Lung (tissue), 11 donors: ENCODE measurements at regions not wholly inside any gene's neighbourhood (a gene's known extent, or its start where the extent isn't known, plus 50 kb on each side); places are given as distances from the start of the nearest gene placed in this dataset.

Experiments
- ATAC-seq: fragments of 200-7000 bp; cut with Tn5 transposase; one replicate; pipeline ENCODE4 v1.9.1; 2020; ENCODE audit warnings: moderate number of reproducible peaks; ENCODE audit not compliant: insufficient read depth, low FRiP score
- DNase-seq, 3 donors: peaks; one replicate each; pipeline ENCODE4 v3.0.0-alpha.2; 2013 to 2017
- H3K27ac ChIP-seq, 2 donors: one replicate each; pipeline ENCODE4 v1.5.1; 2013; ENCODE audit warnings: mild to moderate bottlenecking in 2 of 2, moderate library complexity in 2 of 2, control low read depth in 1 of 2, inconsistent platforms in 1 of 2, low read depth in 1 of 2, low read length in 1 of 2
- H3K27me3 ChIP-seq, 3 donors: one replicate each; pipeline ENCODE4 v1.5.1; 2013; ENCODE audit warnings: low read length in 2 of 3; ENCODE audit not compliant: control insufficient read depth in 3 of 3, insufficient read depth in 3 of 3
- H3K36me3 ChIP-seq, 4 donors: one replicate each; pipeline ENCODE4 v1.5.1; 2013; ENCODE audit warnings: low read length in 4 of 4, mild to moderate bottlenecking in 1 of 4, moderate library complexity in 1 of 4; ENCODE audit not compliant: control insufficient read depth in 4 of 4, insufficient read depth in 4 of 4
- H3K4me1 ChIP-seq, 5 donors: one replicate each; pipeline ENCODE4 v1.5.1; 2013; ENCODE audit warnings: low read length in 5 of 5, mild to moderate bottlenecking in 2 of 5, moderate library complexity in 1 of 5; ENCODE audit not compliant: control insufficient read depth in 5 of 5, insufficient read depth in 5 of 5
- H3K4me3 ChIP-seq: one replicate; pipeline ENCODE4 v1.5.1; 2013; ENCODE audit warnings: mild to moderate bottlenecking, control low read depth, moderate library complexity
- H3K9ac ChIP-seq, 2 donors: one replicate each; pipeline ENCODE4 v1.5.1; 2013; ENCODE audit warnings: low read length in 2 of 2, control low read depth in 1 of 2; ENCODE audit not compliant: insufficient read depth in 1 of 2
- H3K9me3 ChIP-seq, 4 donors: one replicate each; pipeline ENCODE4 v1.5.1; 2013; ENCODE audit warnings: low read length in 3 of 4, mild to moderate bottlenecking in 1 of 4, moderate library complexity in 1 of 4; ENCODE audit not compliant: control insufficient read depth in 4 of 4, insufficient read depth in 3 of 4
- whole genome bisulfite sequencing, 2 donors: extraction: QIAGEN DNeasy Blood & Tissue Kit; methylation state at CpG; one replicate each; pipeline ENCODE4 v1.1.7; 2013; 5-methylcytosine and 5-hydroxymethylcytosine counted together
- TF ChIP-seq, protein P1 (sequence below): IDR thresholded peaks from 2 replicates; pipeline ENCODE4 v1.5.1; 2012; ENCODE audit warnings: mild to moderate bottlenecking; ENCODE audit errors: control extremely low read depth, extremely low read depth
- donor health status: control.
- donor health status: control.
- donor health status: Bipolar disorder and iron deficiency.
- donor health status: healthy.
- donor health status: DM: yes; HTN: yes; CAD: no.

DNA sequence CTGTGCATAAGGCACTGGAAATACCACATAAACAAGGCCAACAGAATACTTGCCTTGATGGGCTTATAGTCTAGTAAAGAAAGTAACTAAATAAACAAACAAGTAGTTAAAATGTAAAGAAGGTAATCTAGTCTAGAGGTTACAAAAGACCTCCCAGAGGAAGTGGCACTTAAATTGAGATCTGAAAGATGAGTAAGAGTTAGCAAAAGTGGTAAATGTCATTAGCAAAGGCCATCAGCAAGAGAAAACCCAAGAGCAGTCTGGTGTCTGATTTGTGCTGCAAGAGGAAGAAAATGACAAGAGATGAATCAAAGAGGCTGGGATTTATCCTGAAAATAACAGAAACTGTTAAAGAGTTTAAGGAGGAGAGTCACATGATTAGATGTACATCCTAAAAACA is 96.6 kb upstream of the SMLR1 start:
- peaks cover 0 to 1% (median 0%) of the 10 kb centered on the region in 4 donors for H3K9me3 ChIP-seq
- no peaks in the 10 kb centered on the region for H3K36me3 ChIP-seq
- no peaks in the 10 kb centered on the region for H3K27me3 ChIP-seq
- DNase-seq (no peak), ATAC-seq (no peak)
- no peak overlapping the region for H3K27ac ChIP-seq
- TF ChIP-seq, protein P1, sequence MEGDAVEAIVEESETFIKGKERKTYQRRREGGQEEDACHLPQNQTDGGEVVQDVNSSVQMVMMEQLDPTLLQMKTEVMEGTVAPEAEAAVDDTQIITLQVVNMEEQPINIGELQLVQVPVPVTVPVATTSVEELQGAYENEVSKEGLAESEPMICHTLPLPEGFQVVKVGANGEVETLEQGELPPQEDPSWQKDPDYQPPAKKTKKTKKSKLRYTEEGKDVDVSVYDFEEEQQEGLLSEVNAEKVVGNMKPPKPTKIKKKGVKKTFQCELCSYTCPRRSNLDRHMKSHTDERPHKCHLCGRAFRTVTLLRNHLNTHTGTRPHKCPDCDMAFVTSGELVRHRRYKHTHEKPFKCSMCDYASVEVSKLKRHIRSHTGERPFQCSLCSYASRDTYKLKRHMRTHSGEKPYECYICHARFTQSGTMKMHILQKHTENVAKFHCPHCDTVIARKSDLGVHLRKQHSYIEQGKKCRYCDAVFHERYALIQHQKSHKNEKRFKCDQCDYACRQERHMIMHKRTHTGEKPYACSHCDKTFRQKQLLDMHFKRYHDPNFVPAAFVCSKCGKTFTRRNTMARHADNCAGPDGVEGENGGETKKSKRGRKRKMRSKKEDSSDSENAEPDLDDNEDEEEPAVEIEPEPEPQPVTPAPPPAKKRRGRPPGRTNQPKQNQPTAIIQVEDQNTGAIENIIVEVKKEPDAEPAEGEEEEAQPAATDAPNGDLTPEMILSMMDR: no peak
- no peak overlapping the region for H3K4me3 ChIP-seq
- H3K4me1 ChIP-seq: no peaks in the 10 kb centered on the region
- no peak overlapping the region for H3K9ac ChIP-seq

- H3K27me3 ChIP-seq: no peaks in the 10 kb centered on the region
- no peaks in the 10 kb centered on the region for H3K9me3 ChIP-seq
- no peaks in the 10 kb centered on the region for H3K36me3 ChIP-seq
- ATAC-seq: no peak
- H3K27ac ChIP-seq: no peak overlapping the region
- TF ChIP-seq, protein P1: no peak
- H3K4me3 ChIP-seq: no peak overlapping the region
- no peak overlapping the region for H3K9ac ChIP-seq
- no peaks in the 10 kb centered on the region for H3K4me1 ChIP-seq
- WGBS, 2 donors: 84% methylated on average over 3 of the region's 3 CpGs
- no peak for DNase-seq
Measured at GRCh38 chr6:130734161-130734560, 93.0 kb upstream of the SMLR1 start.

DNA sequence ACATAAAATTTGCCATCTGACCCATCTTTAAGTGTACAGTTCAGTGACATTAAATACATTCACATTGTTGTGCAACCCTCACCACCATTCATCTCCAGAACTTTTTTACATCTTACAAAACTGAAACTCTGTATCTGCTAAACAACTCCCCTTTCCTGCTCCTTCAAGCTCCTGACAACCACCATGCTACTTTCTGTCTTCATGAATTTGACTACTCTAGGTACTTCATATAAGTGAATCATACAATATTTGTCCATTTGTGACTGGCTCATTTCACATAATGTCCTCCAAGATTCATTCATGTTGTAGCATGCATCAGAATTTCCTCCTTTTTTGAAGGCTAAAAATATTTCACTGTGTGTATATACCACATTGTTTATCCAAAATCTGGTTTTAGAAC is 86.9 kb upstream of the SMLR1 start:
- H3K9ac ChIP-seq: no peak overlapping the region
- TF ChIP-seq, protein P1: no peak
- H3K36me3 ChIP-seq: no peaks in the 10 kb centered on the region
- H3K27me3 ChIP-seq: peaks cover 0 to 3% (median 0%) of the 10 kb centered on the region in 3 donors
- no peak overlapping the region for H3K4me3 ChIP-seq
- H3K27ac ChIP-seq: no peak overlapping the region
- H3K9me3 ChIP-seq: no peaks in the 10 kb centered on the region
- DNase-seq (no peak), ATAC-seq (no peak)
- H3K4me1 ChIP-seq: no peaks in the 10 kb centered on the region

- 84% methylated on average over 7 of the region's 7 CpGs for WGBS, 2 donors
- no peak for DNase-seq
- TF ChIP-seq, protein P1: no peak
Measured at GRCh38 chr6:130742131-130742681, 85.0 kb upstream of the SMLR1 start.

More at GRCh38 chr6:130742131-130742681, 85.0 kb upstream of the SMLR1 start:
- H3K27ac ChIP-seq: no peak overlapping the region
- no peak overlapping the region for H3K9ac ChIP-seq
- no peaks in the 10 kb centered on the region for H3K36me3 ChIP-seq
- no peak overlapping the region for H3K4me3 ChIP-seq
- H3K27me3 ChIP-seq: peaks cover 0 to 3% (median 0%) of the 10 kb centered on the region in 3 donors
- ATAC-seq: no peak
- H3K9me3 ChIP-seq: no peaks in the 10 kb centered on the region
- no peaks in the 10 kb centered on the region for H3K4me1 ChIP-seq
